ENCODE measurements at regions not wholly inside any gene's neighbourhood (a gene's known extent, or its start where the extent isn't known, plus 50 kb on each side); places are given as distances from the start of the nearest gene placed in this dataset.

DNA sequence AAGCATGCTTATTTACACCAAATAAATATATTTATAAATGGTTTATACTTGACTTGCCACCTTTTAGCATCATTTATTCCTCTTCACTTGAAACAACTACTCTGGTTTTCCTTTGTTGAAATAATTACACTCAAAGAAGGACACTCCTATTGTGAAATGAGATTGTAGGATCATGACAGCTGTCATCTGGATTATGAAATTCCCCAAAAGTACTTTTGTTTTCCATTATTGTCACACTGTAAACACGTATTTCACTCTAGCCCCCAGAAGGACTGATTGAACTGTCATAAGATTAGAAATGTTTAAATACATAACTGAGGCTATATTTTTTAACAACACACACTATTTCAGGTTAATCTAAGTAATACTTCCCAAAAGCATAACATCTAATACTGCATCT is 593.8 kb downstream of the LRRIQ3 start:
- Histone ChIP-seq H3K9me3 (ENCODE audit: control insufficient read depth, insufficient read depth, low read length) (peaks cover 1% of the 10 kb centered on the region), H3K36me3 (ENCODE audit: control insufficient read depth, insufficient read depth, low read length) (no peaks in the 10 kb centered on the region), H3K4me3 (ENCODE audit: low read depth, low read length) (no peak overlapping the region), H3K27me3 (ENCODE audit: control insufficient read depth, insufficient read depth, low read length) (no peaks in the 10 kb centered on the region), H3K27ac (ENCODE audit: low read depth, low read length) (no peak overlapping the region), H3K4me1 (ENCODE audit: control insufficient read depth, insufficient read depth, low read length) (no peaks in the 10 kb centered on the region)
- WGBS (ENCODE audit: insufficient coverage), result no CpG with 5 or more reads among the region's 1 CpG
- DNase-seq (ENCODE audit: low read depth in 4 of 6, low spot score in 6 of 6), result no peak

DNA sequence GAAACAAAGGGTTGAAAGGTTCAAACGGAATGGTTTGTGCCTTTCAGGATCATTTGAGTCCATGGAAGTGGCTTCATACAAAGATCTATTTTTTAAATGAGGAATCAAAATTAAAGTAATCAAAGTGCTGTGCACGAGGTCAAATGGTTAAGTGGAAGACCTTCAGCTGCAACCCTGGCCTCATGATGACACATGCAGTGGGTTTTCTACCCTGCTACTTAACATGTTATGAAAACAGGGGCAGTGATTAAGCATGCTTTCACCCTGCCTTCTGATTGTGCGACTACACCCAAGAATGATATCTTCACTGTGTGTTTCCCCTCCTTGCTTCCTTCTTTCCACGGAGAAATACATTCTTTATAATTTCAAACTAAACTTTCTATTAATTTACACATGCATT is 604.2 kb downstream of the LRRIQ3 start:
- Histone ChIP-seq H3K27me3 (ENCODE audit: control insufficient read depth, insufficient read depth, low read length) (no peaks in the 10 kb centered on the region), H3K4me1 (ENCODE audit: control insufficient read depth, insufficient read depth, low read length) (no peaks in the 10 kb centered on the region), H3K36me3 (ENCODE audit: control insufficient read depth, insufficient read depth, low read length) (no peaks in the 10 kb centered on the region), H3K9me3 (ENCODE audit: control insufficient read depth, insufficient read depth, low read length) (no peaks in the 10 kb centered on the region), H3K4me3 (ENCODE audit: low read depth, low read length) (no peak overlapping the region), H3K27ac (ENCODE audit: low read depth, low read length) (no peak overlapping the region)
- no CpG with 5 or more reads among the region's 4 CpGs for WGBS (ENCODE audit: insufficient coverage)
- DNase-seq (ENCODE audit: low read depth in 4 of 6, low spot score in 6 of 6), result no peak

DNA sequence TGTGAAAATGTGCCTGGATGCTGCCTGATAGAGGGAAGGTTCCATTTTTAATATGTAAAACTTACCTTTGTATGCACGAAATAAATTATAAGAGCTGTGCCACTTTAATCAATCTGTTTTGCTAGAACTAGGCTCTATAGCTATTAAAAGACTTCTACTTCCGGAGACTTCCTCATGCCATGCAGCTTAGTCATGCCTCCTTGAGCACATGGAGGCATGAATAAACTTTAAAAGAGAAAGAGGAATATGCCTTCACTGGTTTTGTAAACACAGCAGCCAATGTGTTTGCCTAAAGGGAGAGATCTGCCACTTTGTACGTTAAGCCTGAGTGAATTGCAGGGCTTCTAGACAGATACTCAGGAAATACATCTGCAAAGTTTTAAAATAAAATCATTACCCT is 604.6 kb downstream of the LRRIQ3 start:
- Histone ChIP-seq H3K4me1 (ENCODE audit: control insufficient read depth, insufficient read depth, low read length) (no peaks in the 10 kb centered on the region), H3K27ac (ENCODE audit: low read depth, low read length) (no peak overlapping the region), H3K4me3 (ENCODE audit: low read depth, low read length) (no peak overlapping the region), H3K27me3 (ENCODE audit: control insufficient read depth, insufficient read depth, low read length) (no peaks in the 10 kb centered on the region), H3K36me3 (ENCODE audit: control insufficient read depth, insufficient read depth, low read length) (no peaks in the 10 kb centered on the region), H3K9me3 (ENCODE audit: control insufficient read depth, insufficient read depth, low read length) (no peaks in the 10 kb centered on the region)
- no CpG with 5 or more reads among the region's 3 CpGs for WGBS (ENCODE audit: insufficient coverage)
- DNase-seq (ENCODE audit: low read depth in 4 of 6, low spot score in 6 of 6), result peak in 1 of 6 donors; percentile 23

DNA sequence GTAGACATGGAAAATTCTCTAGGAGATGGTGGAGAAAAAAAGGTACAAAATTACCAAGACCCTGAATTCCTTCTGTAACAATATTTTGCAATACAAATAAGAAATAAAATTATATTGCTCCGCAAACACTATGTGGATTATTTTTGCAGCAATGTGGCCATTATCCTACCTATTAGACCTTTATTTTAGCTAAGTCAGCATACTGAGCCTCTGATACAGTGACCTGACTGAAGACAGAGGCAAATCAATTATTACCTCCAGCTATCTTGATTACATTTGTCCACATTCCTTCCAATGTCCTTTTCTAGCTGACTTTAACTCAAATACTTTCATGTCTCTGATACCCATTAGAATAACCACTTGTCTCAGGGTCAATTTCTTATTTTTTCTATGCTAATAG is 610.9 kb downstream of the LRRIQ3 start:
- Histone ChIP-seq H3K27ac (ENCODE audit: low read depth, low read length) (no peak overlapping the region), H3K4me3 (ENCODE audit: low read depth, low read length) (no peak overlapping the region), H3K36me3 (ENCODE audit: control insufficient read depth, insufficient read depth, low read length) (no peaks in the 10 kb centered on the region), H3K9me3 (ENCODE audit: control insufficient read depth, insufficient read depth, low read length) (no peaks in the 10 kb centered on the region), H3K27me3 (ENCODE audit: control insufficient read depth, insufficient read depth, low read length) (no peaks in the 10 kb centered on the region), H3K4me1 (ENCODE audit: control insufficient read depth, insufficient read depth, low read length) (no peaks in the 10 kb centered on the region)
- no peak for DNase-seq (ENCODE audit: low read depth in 4 of 6, low spot score in 6 of 6)
- 100% methylated on average over 1 of the region's 1 CpG for WGBS (ENCODE audit: insufficient coverage)

DNA sequence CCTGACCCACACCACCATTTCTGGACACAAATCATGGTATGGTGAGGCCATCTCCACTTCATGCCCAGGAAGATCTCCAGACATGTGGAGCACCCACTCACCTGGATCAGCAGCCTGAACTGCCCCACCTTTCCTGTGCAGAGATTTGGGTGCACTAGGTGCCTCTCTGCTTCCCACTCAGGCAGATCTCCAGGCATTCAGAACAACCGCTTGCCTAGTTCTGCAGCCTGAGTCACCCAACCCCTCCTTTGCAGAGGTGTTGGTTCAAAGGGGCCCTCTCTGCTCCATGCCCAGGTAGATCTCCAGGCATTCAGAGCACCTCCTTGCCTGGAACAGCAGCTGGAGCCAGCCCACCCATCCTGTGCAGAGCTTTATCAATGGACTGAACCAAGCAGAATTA is 620.8 kb downstream of the LRRIQ3 start:
- Histone ChIP-seq H3K27ac (ENCODE audit: low read depth, low read length) (no peak overlapping the region), H3K9me3 (ENCODE audit: control insufficient read depth, insufficient read depth, low read length) (no peaks in the 10 kb centered on the region), H3K36me3 (ENCODE audit: control insufficient read depth, insufficient read depth, low read length) (no peaks in the 10 kb centered on the region), H3K27me3 (ENCODE audit: control insufficient read depth, insufficient read depth, low read length) (no peaks in the 10 kb centered on the region), H3K4me1 (ENCODE audit: control insufficient read depth, insufficient read depth, low read length) (no peaks in the 10 kb centered on the region), H3K4me3 (ENCODE audit: low read depth, low read length) (no peak overlapping the region)
- no peak for DNase-seq (ENCODE audit: low read depth in 4 of 6, low spot score in 6 of 6)
- WGBS (ENCODE audit: insufficient coverage), result 100% methylated on average over 1 of the region's 1 CpG

GRCh38 chr1:73576083-73576482 is 621.9 kb downstream of the LRRIQ3 start:
- H3K4me1 ChIP-seq (ENCODE audit: control insufficient read depth, insufficient read depth, low read length), result no peaks in the 10 kb centered on the region
- H3K27ac ChIP-seq (ENCODE audit: low read depth, low read length), result no peak overlapping the region
- no peaks in the 10 kb centered on the region for H3K27me3 ChIP-seq (ENCODE audit: control insufficient read depth, insufficient read depth, low read length)
- no peak overlapping the region for H3K4me3 ChIP-seq (ENCODE audit: low read depth, low read length)
- WGBS (ENCODE audit: insufficient coverage), result no CpG with 5 or more reads among the region's 2 CpGs
- H3K9me3 ChIP-seq (ENCODE audit: control insufficient read depth, insufficient read depth, low read length), result no peaks in the 10 kb centered on the region
- H3K36me3 ChIP-seq (ENCODE audit: control insufficient read depth, insufficient read depth, low read length), result no peaks in the 10 kb centered on the region
- DNase-seq (ENCODE audit: low read depth in 4 of 6, low spot score in 6 of 6), result peak in 1 of 6 donors; percentile 33

- H3K9me3 ChIP-seq (ENCODE audit: control insufficient read depth, insufficient read depth, low read length), result no peaks in the 10 kb centered on the region
- no peak overlapping the region for H3K27ac ChIP-seq (ENCODE audit: low read depth, low read length)
- no peak overlapping the region for H3K4me3 ChIP-seq (ENCODE audit: low read depth, low read length)
- H3K36me3 ChIP-seq (ENCODE audit: control insufficient read depth, insufficient read depth, low read length), result no peaks in the 10 kb centered on the region
- no peaks in the 10 kb centered on the region for H3K4me1 ChIP-seq (ENCODE audit: control insufficient read depth, insufficient read depth, low read length)
- H3K27me3 ChIP-seq (ENCODE audit: control insufficient read depth, insufficient read depth, low read length), result no peaks in the 10 kb centered on the region
- no peak for DNase-seq (ENCODE audit: low read depth in 4 of 6, low spot score in 6 of 6)
- 71% methylated on average over 1 of the region's 4 CpGs for WGBS (ENCODE audit: insufficient coverage)
These were observed 633.7 kb downstream of the LRRIQ3 start for GRCh38 chr1:73564294-73564693.

DNA sequence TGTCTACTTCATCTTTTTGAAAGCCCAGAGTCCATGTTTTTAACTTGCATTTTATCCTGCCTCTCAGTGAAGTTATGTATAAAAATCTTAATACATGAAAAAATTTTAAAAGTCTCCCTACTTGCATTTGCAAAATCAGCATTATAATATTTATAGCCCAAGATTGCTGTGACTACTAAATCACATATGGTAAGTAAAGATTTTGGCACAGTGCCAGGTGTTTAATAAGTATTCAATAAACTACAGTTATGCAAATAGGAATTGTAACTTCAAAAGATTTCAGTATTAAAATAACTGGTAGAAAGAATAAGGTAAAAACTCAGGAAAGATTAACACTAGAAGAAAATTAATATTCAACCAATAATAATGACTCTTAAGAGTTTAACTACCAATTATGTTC is 641.7 kb downstream of the LRRIQ3 start:
- H3K27ac ChIP-seq (ENCODE audit: low read depth, low read length), result no peak overlapping the region
- no peaks in the 10 kb centered on the region for H3K27me3 ChIP-seq (ENCODE audit: control insufficient read depth, insufficient read depth, low read length)
- no peaks in the 10 kb centered on the region for H3K9me3 ChIP-seq (ENCODE audit: control insufficient read depth, insufficient read depth, low read length)
- H3K36me3 ChIP-seq (ENCODE audit: control insufficient read depth, insufficient read depth, low read length), result no peaks in the 10 kb centered on the region
- H3K4me1 ChIP-seq (ENCODE audit: control insufficient read depth, insufficient read depth, low read length), result no peaks in the 10 kb centered on the region
- DNase-seq (ENCODE audit: low read depth in 4 of 6, low spot score in 6 of 6), result no peak
- H3K4me3 ChIP-seq (ENCODE audit: low read depth, low read length), result no peak overlapping the region

- Histone ChIP-seq H3K27ac (ENCODE audit: low read depth, low read length) (no peak overlapping the region), H3K4me3 (ENCODE audit: low read depth, low read length) (no peak overlapping the region), H3K36me3 (ENCODE audit: control insufficient read depth, insufficient read depth, low read length) (no peaks in the 10 kb centered on the region), H3K9me3 (ENCODE audit: control insufficient read depth, insufficient read depth, low read length) (no peaks in the 10 kb centered on the region), H3K27me3 (ENCODE audit: control insufficient read depth, insufficient read depth, low read length) (no peaks in the 10 kb centered on the region), H3K4me1 (ENCODE audit: control insufficient read depth, insufficient read depth, low read length) (no peaks in the 10 kb centered on the region)
- no peak for DNase-seq (ENCODE audit: low read depth in 4 of 6, low spot score in 6 of 6)
- 100% methylated on average over 1 of the region's 1 CpG for WGBS (ENCODE audit: insufficient coverage)
These were observed 660.6 kb downstream of the LRRIQ3 start for GRCh38 chr1:73537400-73537799.

GRCh38 chr1:73517603-73518191 is 680.3 kb downstream of the LRRIQ3 start:
- DNase-seq (ENCODE audit: low read depth in 4 of 6, low spot score in 6 of 6), result peak in 2 of 6 donors; percentile 38 to 53
- H3K27me3 ChIP-seq (ENCODE audit: control insufficient read depth, insufficient read depth, low read length), result no peaks in the 10 kb centered on the region
- H3K4me3 ChIP-seq (ENCODE audit: low read depth, low read length), result no peak overlapping the region
- no peaks in the 10 kb centered on the region for H3K9me3 ChIP-seq (ENCODE audit: control insufficient read depth, insufficient read depth, low read length)
- H3K4me1 ChIP-seq (ENCODE audit: control insufficient read depth, insufficient read depth, low read length), result no peaks in the 10 kb centered on the region
- H3K36me3 ChIP-seq (ENCODE audit: control insufficient read depth, insufficient read depth, low read length), result no peaks in the 10 kb centered on the region
- WGBS (ENCODE audit: insufficient coverage), result no CpG with 5 or more reads among the region's 3 CpGs
- no peak overlapping the region for H3K27ac ChIP-seq (ENCODE audit: low read depth, low read length)
